Suprapubic skin (tissue), 4 donors: ENCODE measurements at regions not wholly inside any gene's neighbourhood (a gene's known extent, or its start where the extent isn't known, plus 50 kb on each side); places are given as distances from the start of the nearest gene placed in this dataset.

Experiments used
- DNase-seq, 2 donors: peaks; one replicate each; pipeline ENCODE4 v3.0.0-alpha.2; 2019; ENCODE audit warnings: low spot score in 2 of 2
- H3K27ac ChIP-seq: fragments of 200-600 bp; sonication (generic); one replicate; pipeline ENCODE4 v1.5.1; 2019
- H3K27me3 ChIP-seq: fragments of 200-600 bp; sonication (generic); one replicate; pipeline ENCODE4 v1.5.1; 2019
- H3K36me3 ChIP-seq: fragments of 200-600 bp; sonication (generic); one replicate; pipeline ENCODE4 v1.5.1; 2019
- H3K4me1 ChIP-seq: fragments of 200-600 bp; sonication (generic); one replicate; pipeline ENCODE4 v1.5.1; 2019
- H3K4me3 ChIP-seq: fragments of 200-600 bp; sonication (generic); one replicate; pipeline ENCODE4 v1.5.1; 2019; ENCODE audit warnings: mild to moderate bottlenecking
- H3K9me3 ChIP-seq: fragments of 200-600 bp; sonication (generic); one replicate; pipeline ENCODE4 v1.5.1; 2019
- EP300 ChIP-seq: sonication (generic); formaldehyde crosslinking; IDR thresholded peaks from one replicate; pipeline ENCODE4 v1.6.1; 2017; ENCODE audit warnings: antibody characterized with exemption
- POLR2A ChIP-seq, 2 donors: fragments of 450-650 bp; IDR thresholded peaks; one replicate each; pipeline ENCODE4 v1.6.1; 2017; ENCODE audit warnings: antibody characterized with exemption in 2 of 2, mild to moderate bottlenecking in 2 of 2, moderate library complexity in 2 of 2
- POLR2AphosphoS5 ChIP-seq, 3 donors: sonication (generic); formaldehyde crosslinking; IDR thresholded peaks; one replicate each; pipeline ENCODE4 v1.6.1; 2017; ENCODE audit warnings: antibody characterized with exemption in 3 of 3
- WGBS: methylation state at CpG from one replicate; pipeline ENCODE4 v1.1.5; 2018; 5-methylcytosine and 5-hydroxymethylcytosine counted together
- TF ChIP-seq, protein P1 (sequence below), 2 donors: fragments of 200-600 bp in 1 of 2; fragments of 450-650 bp in 1 of 2; sonication (generic) in 1 of 2; IDR thresholded peaks; one replicate each; pipeline ENCODE4 v1.5.1; 2016 to 2019; ENCODE audit warnings: antibody characterized with exemption in 2 of 2, mild to moderate bottlenecking in 1 of 2, moderate library complexity in 1 of 2

DNA sequence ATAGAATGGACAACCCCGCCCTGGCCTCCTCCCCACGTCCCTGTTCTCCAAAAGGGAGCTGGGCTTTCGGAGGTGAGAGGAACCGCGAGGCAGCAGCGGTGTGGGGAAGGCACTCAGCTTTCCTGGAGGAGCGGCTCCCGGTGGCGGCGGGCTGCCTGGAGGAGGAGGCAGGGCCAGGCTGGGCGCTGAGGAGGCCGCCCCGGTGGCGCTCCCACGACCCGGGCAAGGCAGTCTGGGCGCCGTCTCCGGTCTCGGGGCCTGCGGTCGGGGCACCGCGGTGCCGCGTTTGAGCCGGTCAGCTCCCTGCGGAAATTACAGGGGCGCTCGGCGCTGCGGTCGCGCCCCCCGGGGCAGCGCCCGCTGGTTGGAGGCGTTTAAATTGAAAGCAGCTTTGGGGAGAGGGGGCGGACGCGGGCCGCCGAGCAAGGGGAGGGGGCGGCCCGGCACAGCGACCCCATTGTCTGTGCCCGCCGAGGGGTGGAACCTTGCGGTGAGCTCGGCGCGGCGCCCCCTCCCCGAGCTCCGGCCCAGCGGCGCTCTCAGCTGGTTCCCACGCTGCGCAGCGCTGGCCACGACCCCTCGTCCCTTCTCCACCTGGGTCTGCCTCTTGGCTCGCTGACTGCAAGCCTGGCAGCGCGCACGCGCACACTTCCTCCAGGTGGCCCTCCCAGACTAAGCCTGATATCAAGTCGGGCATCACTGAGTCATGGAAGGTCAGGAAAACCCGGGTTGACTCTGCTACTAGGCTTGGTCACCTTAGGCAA lies 58.7 kb upstream of the DLX4 start:
- Histone ChIP-seq H3K4me3 (peak overlapping the region; percentile 35), H3K27ac (no peak overlapping the region), H3K36me3 (no peaks in the 10 kb centered on the region), H3K9me3 (no peaks in the 10 kb centered on the region), H3K4me1 (peaks cover 7% of the 10 kb centered on the region), H3K27me3 (peaks cover 84% of the 10 kb centered on the region)
- no peak for DNase-seq
- 7% methylated on average over 6 of the region's 69 CpGs for WGBS
- TF ChIP-seq, protein P1, sequence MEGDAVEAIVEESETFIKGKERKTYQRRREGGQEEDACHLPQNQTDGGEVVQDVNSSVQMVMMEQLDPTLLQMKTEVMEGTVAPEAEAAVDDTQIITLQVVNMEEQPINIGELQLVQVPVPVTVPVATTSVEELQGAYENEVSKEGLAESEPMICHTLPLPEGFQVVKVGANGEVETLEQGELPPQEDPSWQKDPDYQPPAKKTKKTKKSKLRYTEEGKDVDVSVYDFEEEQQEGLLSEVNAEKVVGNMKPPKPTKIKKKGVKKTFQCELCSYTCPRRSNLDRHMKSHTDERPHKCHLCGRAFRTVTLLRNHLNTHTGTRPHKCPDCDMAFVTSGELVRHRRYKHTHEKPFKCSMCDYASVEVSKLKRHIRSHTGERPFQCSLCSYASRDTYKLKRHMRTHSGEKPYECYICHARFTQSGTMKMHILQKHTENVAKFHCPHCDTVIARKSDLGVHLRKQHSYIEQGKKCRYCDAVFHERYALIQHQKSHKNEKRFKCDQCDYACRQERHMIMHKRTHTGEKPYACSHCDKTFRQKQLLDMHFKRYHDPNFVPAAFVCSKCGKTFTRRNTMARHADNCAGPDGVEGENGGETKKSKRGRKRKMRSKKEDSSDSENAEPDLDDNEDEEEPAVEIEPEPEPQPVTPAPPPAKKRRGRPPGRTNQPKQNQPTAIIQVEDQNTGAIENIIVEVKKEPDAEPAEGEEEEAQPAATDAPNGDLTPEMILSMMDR (IDR thresholded peaks at IDR 0.05): no peak
- TF ChIP-seq EP300 (no peak), POLR2AphosphoS5 (IDR thresholded peaks at IDR 0.05) (no peak), POLR2A (IDR thresholded peaks at IDR 0.05) (no peak)

DNA sequence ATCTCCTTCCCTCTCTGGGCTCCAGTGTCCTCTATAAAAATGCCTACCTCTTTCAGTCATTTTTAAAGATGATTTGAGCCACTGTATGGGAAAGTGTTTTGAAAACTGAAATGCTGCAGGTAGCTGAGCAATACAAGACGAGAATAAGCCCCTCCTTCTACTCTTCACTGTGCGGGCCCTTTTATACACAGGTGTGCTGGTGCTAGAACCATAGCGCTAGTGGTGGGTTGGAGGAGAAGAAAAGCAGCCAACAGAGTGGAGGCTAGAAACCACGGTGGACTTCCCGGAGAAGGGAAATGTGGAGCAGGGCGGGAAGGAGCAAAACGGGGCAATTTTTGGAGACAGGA lies 58.2 kb upstream of the DLX4 start:
- peaks cover 7% of the 10 kb centered on the region for H3K4me1 ChIP-seq
- TF ChIP-seq EP300: no peak
- TF ChIP-seq, protein P1 (IDR thresholded peaks at IDR 0.05): no peak
- TF ChIP-seq POLR2AphosphoS5 (IDR thresholded peaks at IDR 0.05): no peak
- TF ChIP-seq POLR2A (IDR thresholded peaks at IDR 0.05): no peak
- H3K27me3 ChIP-seq: peaks cover 83% of the 10 kb centered on the region
- H3K4me3 ChIP-seq: no peak overlapping the region
- 69% methylated on average over 7 of the region's 7 CpGs for WGBS
- no peak for DNase-seq
- H3K36me3 ChIP-seq: no peaks in the 10 kb centered on the region
- no peaks in the 10 kb centered on the region for H3K9me3 ChIP-seq
- no peak overlapping the region for H3K27ac ChIP-seq

DNA sequence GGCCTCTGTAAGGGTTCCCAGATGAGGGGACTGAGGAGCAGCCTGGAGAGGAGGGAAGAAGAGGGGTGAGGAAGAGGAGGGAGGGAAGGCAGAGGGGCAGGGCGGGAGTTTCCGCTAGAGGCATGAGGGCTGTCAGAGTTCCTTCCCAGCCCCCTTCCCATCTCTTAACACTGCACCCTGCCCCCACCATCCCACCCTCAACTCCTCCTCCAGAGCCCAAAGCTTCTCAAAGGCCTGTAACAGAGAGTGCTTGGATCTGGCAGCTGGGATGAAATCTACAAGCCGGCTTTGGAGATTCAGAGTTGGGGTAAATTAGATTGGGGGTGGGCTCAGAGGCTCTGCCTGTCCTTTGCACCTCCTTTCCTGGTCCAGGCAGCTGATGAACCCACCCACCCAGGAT lies 57.3 kb upstream of the DLX4 start:
- Histone ChIP-seq H3K27ac (no peak overlapping the region), H3K4me1 (peaks cover 7% of the 10 kb centered on the region), H3K36me3 (no peaks in the 10 kb centered on the region), H3K9me3 (no peaks in the 10 kb centered on the region), H3K4me3 (no peak overlapping the region), H3K27me3 (peaks cover 84% of the 10 kb centered on the region)
- TF ChIP-seq, protein P1 (IDR thresholded peaks at IDR 0.05): no peak
- TF ChIP-seq POLR2A (IDR thresholded peaks at IDR 0.05): no peak
- no peak for TF ChIP-seq POLR2AphosphoS5 (IDR thresholded peaks at IDR 0.05)
- TF ChIP-seq EP300: no peak
- 74% methylated on average over 3 of the region's 3 CpGs for WGBS
- DNase-seq: no peak

DNA sequence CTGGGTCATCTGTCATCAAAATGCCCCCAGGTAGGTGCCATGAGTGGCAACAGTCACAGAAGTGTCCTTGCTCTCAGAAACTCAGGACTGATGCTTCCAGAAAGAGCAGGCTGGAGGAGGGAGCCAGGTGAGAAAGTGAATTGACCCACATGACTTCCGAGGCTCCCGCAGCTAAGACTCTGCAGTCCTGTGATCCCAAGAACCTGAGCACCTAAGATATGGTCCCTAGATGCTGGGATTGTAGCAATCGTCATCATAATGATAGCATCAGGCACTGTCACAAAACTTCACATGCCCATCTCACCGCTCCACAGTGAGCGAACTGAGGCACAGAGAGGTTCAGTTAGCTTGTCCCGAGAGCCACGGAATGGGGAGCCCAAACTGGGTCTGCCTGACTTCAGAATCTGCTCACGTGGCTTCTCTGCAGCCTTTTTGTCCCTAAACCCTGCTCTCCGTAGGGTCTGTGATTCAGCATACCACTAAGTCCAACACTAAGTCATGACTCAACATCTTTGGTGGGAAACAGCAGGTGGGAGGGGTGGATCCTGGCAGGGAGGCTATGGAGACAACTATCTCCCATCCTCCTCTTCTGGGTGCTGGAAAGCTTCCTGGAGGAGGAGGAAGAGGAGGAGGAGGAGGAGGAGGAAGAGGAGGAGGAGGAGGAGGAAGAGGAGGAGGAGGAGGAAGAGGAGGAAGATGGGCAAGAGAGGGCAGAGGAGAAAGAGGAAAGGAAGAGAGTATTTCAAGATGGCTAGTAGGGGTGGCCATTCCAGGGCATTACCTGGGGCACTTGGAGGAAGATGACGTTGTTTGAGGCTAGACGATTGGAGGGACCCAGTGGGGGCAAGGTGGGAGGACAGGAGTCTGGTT lies 55.5 kb upstream of the DLX4 start:
- Histone ChIP-seq H3K27me3 (peaks cover 71% of the 10 kb centered on the region), H3K9me3 (no peaks in the 10 kb centered on the region), H3K4me1 (peaks cover 7% of the 10 kb centered on the region), H3K36me3 (no peaks in the 10 kb centered on the region), H3K4me3 (no peak overlapping the region), H3K27ac (no peak overlapping the region)
- 84% methylated on average over 6 of the region's 11 CpGs for WGBS
- DNase-seq: no peak
- TF ChIP-seq POLR2A (IDR thresholded peaks at IDR 0.05) (no peak), EP300 (no peak), POLR2AphosphoS5 (IDR thresholded peaks at IDR 0.05) (no peak)
- TF ChIP-seq, protein P1 (IDR thresholded peaks at IDR 0.05): no peak

DNA sequence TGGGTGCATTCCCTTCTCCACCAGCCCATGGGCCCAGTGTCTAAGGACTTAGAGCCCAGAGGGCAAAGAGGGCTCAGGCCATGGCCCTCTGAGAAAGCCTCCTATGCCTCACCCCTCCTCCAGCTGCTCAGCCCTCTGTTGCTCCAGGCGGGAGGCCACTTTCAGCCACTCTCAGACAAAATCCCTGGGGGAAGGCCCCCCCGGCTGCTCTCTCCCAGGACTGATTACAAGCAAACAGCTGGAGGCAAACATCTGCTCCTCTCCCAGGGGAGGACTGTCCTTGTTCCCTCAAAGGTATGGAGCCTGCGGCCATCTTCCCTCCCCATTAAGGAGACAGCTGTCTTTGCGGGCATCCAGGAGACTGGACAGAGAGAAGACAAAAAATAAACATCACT lies 54.9 kb upstream of the DLX4 start:
- no peak for TF ChIP-seq EP300
- TF ChIP-seq, protein P1 (IDR thresholded peaks at IDR 0.05): no peak
- TF ChIP-seq POLR2A (IDR thresholded peaks at IDR 0.05): no peak
- TF ChIP-seq POLR2AphosphoS5 (IDR thresholded peaks at IDR 0.05): no peak
- WGBS: 77% methylated on average over 4 of the region's 4 CpGs
- no peak overlapping the region for H3K27ac ChIP-seq

More for the DNA sequence above, 54.9 kb upstream of the DLX4 start:
- Histone ChIP-seq H3K4me3 (no peak overlapping the region), H3K27me3 (peaks cover 65% of the 10 kb centered on the region), H3K36me3 (no peaks in the 10 kb centered on the region), H3K4me1 (peaks cover 7% of the 10 kb centered on the region), H3K9me3 (no peaks in the 10 kb centered on the region)
- DNase-seq: no peak
